GM18517 (cell line): ENCODE measurements at regions not wholly inside any gene's neighbourhood (a gene's known extent, or its start where the extent isn't known, plus 50 kb on each side); places are given as distances from the start of the nearest gene placed in this dataset.
"Not testable (repeated sequence)": the region's sequence is repeated elsewhere in the genome, so short reads cannot be mapped to it uniquely, and the experiment has no call there.

Experiments
- ATAC-seq: cut with Tn5 transposase; IDR thresholded peaks from one replicate; pipeline ENCODE4 v1.9.1; 2021; ENCODE audit warnings: mild to moderate bottlenecking, moderate library complexity; ENCODE audit not compliant: unreplicated experiment

- ATAC-seq, result no peak
Measured at GRCh38 chr21:29396951-29397455, 98.3 kb downstream of the BACH1 start.

DNA sequence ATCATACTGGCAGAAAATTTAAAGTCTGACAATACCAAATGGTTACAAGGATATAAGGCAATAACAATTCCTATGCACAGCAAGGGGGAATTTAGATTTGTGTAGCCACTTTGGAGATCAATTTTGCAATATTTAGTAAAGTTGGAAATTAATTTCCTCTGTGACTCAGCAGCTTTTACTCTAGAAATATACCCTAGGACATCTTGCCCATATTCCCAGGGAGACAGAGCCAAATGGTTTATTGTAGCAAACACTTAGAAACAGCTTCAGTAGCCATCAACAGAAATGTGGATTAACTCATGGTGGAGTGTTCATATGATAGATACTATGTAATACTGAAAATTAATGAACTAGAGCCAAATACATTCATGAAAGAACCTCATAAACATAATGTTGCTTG lies 104.6 kb downstream of the BACH1 start:
- no peak for ATAC-seq

DNA sequence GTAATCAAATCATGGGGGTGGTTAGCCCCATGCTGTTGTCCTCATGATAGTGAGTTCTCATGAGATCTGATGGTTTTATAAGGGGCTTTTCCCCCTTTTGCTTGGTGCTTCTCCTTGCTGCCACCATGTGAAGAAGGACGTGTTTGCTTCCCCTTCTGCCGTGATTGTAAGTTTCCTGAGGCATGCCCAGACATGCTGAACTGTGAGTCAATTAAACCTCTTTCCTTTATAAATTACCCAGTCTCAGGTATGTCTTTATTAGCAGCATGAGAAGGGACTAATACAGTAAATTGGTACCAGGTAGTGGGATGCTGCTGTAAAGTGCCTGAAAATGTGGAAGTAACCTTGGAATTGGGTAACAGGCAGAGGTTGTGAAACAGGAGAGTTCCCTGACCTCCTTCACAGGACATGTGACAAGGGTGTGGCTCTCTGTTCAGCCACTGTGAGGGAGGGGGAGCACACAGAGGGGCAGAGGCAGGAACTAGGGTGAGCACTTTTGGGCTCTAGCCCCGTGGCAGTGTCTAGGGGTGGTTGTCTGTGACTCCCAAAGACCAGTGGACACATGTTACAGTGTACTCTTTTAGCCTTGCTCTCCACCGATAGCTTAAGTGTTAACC lies 105.3 kb downstream of the BACH1 start:
- ATAC-seq, result no peak

GRCh38 chr21:29405503-29406122 lies 106.9 kb downstream of the BACH1 start:
- no peak for ATAC-seq

DNA sequence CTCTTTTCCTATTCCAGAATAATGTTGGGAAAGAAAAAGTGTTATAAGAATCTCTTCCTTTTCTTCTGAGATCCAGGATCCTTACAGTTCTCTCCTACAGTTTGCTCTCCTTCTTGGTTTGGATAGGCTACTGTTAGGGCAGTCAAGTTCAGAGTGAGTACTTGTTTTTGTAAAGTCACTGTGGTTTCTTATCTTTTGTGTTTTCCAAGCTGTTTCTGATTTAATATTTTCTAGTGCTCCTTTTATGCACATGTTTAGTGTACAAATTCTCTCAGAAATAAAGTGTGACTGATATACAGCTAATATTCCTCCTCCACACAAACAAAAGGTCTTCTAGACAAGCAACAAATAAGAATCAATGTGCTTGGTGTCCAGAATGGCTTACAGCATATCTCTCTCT lies 107.7 kb downstream of the BACH1 start:
- ATAC-seq, result no peak

GRCh38 chr21:29407571-29407970 lies 108.8 kb downstream of the BACH1 start:
- no peak for ATAC-seq

- no peak for ATAC-seq
Measured at GRCh38 chr21:29413683-29414082, 115.0 kb downstream of the BACH1 start.

- no peak for ATAC-seq
Measured at GRCh38 chr21:29416268-29416667, 117.5 kb downstream of the BACH1 start.

DNA sequence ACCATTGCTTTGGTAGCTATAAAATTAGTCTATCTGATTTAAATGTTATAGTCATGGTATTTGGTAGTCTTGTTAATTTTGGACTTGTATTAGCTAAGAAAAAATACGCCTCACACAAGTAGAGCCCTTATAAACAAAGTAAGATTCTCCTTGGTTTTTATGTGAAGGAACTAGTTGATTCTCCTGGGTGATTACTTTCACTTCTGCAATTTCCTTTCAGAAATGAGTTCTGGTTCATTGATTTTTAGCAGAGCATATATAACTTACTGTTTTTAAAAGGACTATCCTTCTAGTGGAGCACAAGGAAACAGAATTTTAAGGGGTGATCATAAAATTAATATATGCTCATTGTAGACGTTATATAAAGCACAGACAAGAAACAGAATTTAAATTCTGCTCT lies 120.1 kb downstream of the BACH1 start:
- ATAC-seq, result peak; percentile 94

DNA sequence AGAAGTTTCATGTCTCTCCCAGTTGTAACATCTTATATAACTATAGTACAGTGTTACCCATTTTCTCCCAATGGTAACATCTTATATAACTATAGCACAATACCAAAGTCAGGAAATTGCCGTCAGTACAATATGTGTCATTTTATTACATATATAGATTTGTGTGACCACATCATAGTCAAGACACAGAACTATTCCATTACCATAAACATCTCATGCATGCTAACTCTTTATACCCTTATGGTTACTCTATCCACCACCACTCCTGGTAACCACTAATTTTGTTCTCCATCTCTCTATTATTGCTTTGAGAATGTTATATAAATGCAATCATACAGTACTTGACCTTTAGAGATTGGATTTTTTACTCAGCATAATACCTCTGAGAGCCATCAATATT lies 120.7 kb downstream of the BACH1 start:
- no peak for ATAC-seq

GRCh38 chr21:29423099-29423870 lies 124.6 kb downstream of the BACH1 start:
- no peak for ATAC-seq

DNA sequence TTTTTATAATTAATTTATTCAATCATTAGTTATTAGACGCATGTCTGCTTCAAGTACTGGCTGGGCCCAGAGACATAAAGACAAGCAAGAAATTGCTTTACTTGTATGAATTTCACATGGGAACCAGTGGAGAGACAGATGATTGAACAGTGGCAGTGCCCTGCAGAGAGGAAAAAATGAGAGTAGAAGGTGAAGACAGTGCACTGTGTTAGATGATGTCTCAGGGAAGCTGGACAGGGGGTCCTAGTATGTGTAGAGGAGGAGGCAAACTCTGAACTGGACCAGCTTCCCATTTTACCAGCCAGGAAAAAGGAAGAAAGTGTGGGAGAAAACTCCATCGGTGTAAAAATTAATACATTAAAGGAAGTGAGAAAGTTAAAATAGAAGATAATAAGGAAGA lies 126.0 kb downstream of the BACH1 start:
- ATAC-seq, result no peak

GRCh38 chr21:29429218-29429617 lies 130.5 kb downstream of the BACH1 start:
- ATAC-seq, result no peak

GRCh38 chr21:29430030-29430429 lies 131.3 kb downstream of the BACH1 start:
- no peak for ATAC-seq

DNA sequence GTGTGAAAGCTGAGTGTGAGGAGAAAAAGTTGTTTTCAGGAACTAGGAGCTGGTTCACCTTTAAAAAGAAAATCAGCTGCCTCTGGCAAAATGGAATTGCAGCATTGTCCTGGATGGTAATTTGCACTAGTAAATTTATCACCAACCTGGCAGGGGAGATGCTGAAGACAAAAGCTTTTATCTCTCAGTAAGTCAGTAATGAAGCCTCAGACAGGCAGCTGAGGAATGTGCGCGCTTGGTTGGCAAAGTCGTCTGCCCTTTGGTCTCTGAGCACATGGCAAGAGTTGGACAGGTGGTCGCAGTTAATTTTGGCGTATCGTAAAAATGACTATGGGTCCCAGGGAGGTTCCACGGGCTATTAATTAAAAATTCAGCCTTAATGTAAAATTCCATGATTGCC lies 131.9 kb downstream of the BACH1 start:
- no peak for ATAC-seq

- no peak for ATAC-seq
Measured at GRCh38 chr21:29431178-29431577, 132.5 kb downstream of the BACH1 start.

- ATAC-seq, result no peak
Measured at GRCh38 chr21:29431680-29432079, 133.0 kb downstream of the BACH1 start.

- ATAC-seq, result no peak
Measured at GRCh38 chr21:29433366-29434059, 134.8 kb downstream of the BACH1 start.

- no peak for ATAC-seq
Measured at GRCh38 chr21:29434081-29434480, 135.4 kb downstream of the BACH1 start.

DNA sequence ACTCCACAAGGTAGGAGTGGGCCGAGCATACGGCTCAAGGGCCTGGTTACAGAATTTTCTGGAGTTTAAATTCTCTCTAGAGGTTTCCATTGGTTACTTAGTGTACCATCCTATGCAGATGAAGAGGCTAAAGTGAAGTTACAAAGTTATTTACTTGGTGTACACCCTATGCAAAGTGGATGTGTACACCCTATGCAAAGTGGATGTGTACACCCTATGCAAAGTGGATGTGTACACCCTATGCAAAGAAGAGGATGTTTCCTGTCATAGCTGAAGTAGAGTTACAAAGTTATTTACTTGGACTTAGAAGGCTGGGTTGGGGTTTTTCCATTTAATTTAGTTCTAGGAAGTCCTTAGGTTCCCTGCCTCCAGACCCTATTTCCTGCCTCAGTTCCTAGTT lies 136.3 kb downstream of the BACH1 start:
- ATAC-seq, result not testable (repeated sequence)

DNA sequence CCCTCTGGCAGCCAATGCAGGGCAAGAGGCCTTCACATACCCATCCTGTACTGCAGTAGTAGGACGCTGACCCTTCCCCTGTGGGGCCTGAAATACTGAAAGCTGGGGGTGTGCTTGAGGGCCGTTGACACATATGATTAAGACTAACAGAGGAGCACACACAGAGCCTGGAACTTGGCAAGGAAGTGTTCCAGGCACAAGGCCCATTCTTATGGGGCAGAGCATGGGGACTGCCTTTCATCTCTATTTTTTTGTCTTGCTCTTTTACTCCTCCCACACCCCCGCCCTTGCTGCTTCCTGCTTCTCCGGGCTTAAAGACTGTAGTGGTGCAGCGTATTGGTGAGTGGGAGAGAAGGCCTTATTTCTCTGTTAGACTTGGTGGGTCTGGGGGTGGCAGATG lies 137.4 kb downstream of the BACH1 start:
- ATAC-seq, result no peak
